ENCODE measurements at regions not wholly inside any gene's neighbourhood (a gene's known extent, or its start where the extent isn't known, plus 50 kb on each side); places are given as distances from the start of the nearest gene placed in this dataset.

DNA sequence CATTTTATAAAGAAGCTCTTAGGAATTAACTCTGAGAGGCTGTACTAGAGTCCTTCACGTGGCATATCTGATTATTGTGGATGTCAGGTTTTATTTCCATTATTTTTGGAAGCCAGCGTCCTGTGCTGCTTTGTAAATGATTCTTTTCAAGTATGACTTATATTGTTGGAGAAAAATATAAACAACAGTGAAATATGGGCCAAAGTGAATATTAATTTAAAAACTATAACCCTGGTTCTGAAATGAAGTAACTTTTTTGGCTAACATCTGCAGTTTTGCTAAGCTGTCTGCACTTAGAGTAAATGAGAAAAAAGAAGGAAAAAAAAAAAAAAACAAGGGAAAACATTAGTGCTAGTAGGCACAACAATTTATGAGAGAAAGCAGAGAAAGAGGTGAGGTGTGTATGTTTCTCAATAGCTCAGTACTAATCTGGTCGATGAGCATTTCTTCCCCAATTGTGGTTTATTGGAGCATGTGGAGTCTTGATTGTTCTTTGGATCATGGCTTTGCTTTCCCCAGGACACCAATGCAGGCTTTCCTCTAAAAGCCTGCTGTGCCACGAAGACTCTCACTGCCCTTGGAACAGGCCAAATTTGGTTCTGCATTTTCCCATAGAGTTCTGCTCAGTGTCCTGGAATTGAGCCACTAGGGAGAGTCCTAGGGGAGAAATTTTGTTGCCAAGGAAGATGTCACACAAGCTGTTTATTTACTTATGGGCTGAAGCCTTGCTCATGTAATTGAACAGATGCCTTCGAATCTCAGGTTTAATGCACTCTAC is 273.3 kb downstream of the DKK2 start:
- ATAC-seq (no peak), DNase-seq (peak in 1 of 5 donors; percentile 6)
- H3K9me3 ChIP-seq, result no peaks in the 10 kb centered on the region
- no peak overlapping the region for H3K4me3 ChIP-seq
- no peaks in the 10 kb centered on the region for H3K4me1 ChIP-seq
- no peaks in the 10 kb centered on the region for H3K36me3 ChIP-seq
- peak overlapping the region in 1 of 12 donors; percentile 60 for H3K27ac ChIP-seq
- WGBS, 4 donors, result 42 to 51% (median 46%) methylated on average over 5 of the region's 5 CpGs
- intact Hi-C loops (cut with DNase I), result no loop called here
- TF ChIP-seq, protein P1, sequence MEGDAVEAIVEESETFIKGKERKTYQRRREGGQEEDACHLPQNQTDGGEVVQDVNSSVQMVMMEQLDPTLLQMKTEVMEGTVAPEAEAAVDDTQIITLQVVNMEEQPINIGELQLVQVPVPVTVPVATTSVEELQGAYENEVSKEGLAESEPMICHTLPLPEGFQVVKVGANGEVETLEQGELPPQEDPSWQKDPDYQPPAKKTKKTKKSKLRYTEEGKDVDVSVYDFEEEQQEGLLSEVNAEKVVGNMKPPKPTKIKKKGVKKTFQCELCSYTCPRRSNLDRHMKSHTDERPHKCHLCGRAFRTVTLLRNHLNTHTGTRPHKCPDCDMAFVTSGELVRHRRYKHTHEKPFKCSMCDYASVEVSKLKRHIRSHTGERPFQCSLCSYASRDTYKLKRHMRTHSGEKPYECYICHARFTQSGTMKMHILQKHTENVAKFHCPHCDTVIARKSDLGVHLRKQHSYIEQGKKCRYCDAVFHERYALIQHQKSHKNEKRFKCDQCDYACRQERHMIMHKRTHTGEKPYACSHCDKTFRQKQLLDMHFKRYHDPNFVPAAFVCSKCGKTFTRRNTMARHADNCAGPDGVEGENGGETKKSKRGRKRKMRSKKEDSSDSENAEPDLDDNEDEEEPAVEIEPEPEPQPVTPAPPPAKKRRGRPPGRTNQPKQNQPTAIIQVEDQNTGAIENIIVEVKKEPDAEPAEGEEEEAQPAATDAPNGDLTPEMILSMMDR (IDR thresholded peaks at IDR 0.05), result no peak
- no peak for TF ChIP-seq POLR2A (IDR thresholded peaks at IDR 0.05)
- no peaks in the 10 kb centered on the region for H3K27me3 ChIP-seq

DNA sequence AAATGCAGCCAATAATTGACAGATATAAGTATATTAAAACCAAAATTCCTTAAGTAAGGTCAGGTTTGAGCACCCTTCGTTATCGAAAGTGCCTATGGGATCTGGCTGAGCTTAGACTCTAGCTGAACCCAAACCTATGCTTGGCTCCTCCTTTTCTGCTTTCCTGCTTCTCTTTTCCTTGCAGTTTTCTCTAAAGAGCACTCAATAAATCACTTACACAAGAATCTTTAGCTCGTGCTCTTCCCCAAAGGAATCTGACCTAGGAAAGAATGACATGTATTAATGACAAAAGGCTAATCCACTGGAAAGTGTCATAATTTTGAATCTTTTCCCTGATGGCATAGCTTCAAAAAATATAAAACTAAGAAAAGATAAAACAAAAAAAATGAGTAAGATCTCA is 282.7 kb downstream of the DKK2 start:
- no peak overlapping the region for H3K27ac ChIP-seq
- no peaks in the 10 kb centered on the region for H3K4me1 ChIP-seq
- H3K4me3 ChIP-seq, result no peak overlapping the region
- no peak for DNase-seq
- no peaks in the 10 kb centered on the region for H3K27me3 ChIP-seq
- peaks cover 0 to 16% (median 0%) of the 10 kb centered on the region in 12 donors for H3K9me3 ChIP-seq
- intact Hi-C loops (cut with DNase I), result no loop called here
- TF ChIP-seq POLR2A (IDR thresholded peaks at IDR 0.05), result no peak
- TF ChIP-seq, protein P1 (IDR thresholded peaks at IDR 0.05), result no peak
- no peaks in the 10 kb centered on the region for H3K36me3 ChIP-seq
- no peak for ATAC-seq
- WGBS, 4 donors, result 34 to 40% (median 37%) methylated on average over 3 of the region's 3 CpGs

DNA sequence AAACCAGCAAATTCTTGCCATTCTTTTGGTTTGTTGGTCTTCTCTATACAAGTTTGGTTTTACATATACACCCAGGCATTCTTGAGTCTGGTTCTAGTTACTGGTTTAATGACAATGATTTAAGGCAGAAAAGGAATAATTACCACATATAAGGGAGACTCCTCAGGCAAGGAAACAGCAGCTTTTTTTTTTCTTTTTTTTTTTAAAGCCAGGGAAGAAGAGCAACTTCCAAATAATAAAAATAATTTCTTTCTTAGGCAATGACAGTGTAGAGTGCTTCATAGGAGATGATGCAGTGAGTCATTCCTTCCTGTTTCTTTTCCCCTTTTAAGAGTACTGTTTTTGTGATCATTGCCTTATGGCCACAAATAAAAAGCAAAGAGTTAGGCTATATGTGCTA is 289.7 kb downstream of the DKK2 start:
- Histone ChIP-seq H3K4me3 (no peak overlapping the region), H3K4me1 (no peaks in the 10 kb centered on the region), H3K36me3 (no peaks in the 10 kb centered on the region), H3K27me3 (no peaks in the 10 kb centered on the region), H3K9me3 (peaks cover 0 to 8% (median 0%) of the 10 kb centered on the region in 12 donors), H3K27ac (no peak overlapping the region)
- TF ChIP-seq POLR2A (IDR thresholded peaks at IDR 0.05), result no peak
- TF ChIP-seq, protein P1 (IDR thresholded peaks at IDR 0.05), result no peak
- no peak for ATAC-seq
- intact Hi-C loops (cut with DNase I), result no loop called here
- DNase-seq, result no peak

DNA sequence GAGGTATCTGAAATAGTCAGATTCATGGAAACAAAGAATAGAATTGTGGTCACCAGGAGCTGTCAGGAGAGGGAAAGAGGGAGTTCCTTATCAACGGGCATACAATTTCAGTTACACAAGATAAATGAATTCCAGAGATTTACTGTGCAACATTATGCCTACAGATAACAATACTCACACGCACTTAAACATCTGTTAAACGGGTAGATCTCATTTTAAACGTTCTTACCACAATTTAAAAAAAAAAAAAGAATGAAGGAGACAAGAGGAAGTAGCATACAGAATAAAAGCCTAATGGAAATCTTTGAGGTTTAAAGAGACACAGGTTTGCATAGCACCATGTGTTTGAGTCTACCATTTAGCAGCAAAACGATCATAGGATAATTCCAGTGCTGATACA is 298.0 kb downstream of the DKK2 start:
- 41 to 53% (median 51%) methylated on average over 5 of the region's 5 CpGs for WGBS, 4 donors
- intact Hi-C loops (cut with DNase I), result no loop called here
- DNase-seq (no peak), ATAC-seq (no peak)
- TF ChIP-seq POLR2A (IDR thresholded peaks at IDR 0.05), result no peak
- TF ChIP-seq, protein P1 (IDR thresholded peaks at IDR 0.05), result no peak
- no peaks in the 10 kb centered on the region for H3K27me3 ChIP-seq
- H3K4me3 ChIP-seq, result no peak overlapping the region
- H3K27ac ChIP-seq, result no peak overlapping the region
- H3K9me3 ChIP-seq, result peaks cover 0 to 8% (median 0%) of the 10 kb centered on the region in 12 donors
- no peaks in the 10 kb centered on the region for H3K4me1 ChIP-seq
- H3K36me3 ChIP-seq, result no peaks in the 10 kb centered on the region
